Neural cell (in vitro differentiated cells): ENCODE measurements at regions not wholly inside any gene's neighbourhood (a gene's known extent, or its start where the extent isn't known, plus 50 kb on each side); places are given as distances from the start of the nearest gene placed in this dataset.

Experiments used
- CTCF ChIP-seq: fragments of 450-650 bp; IDR thresholded peaks from 2 replicates; pipeline ENCODE4 v1.5.1; 2014; ENCODE audit warnings: antibody characterized with exemption, mild to moderate bottlenecking, moderate library complexity; ENCODE audit not compliant: poor library complexity, severe bottlenecking
- EP300 ChIP-seq: fragments of 450-650 bp; conservative IDR thresholded peaks from 2 replicates; pipeline ENCODE4 v1.6.1; 2014; ENCODE audit warnings: antibody characterized with exemption, mild to moderate bottlenecking, moderate library complexity; ENCODE audit not compliant: poor library complexity, severe bottlenecking
- EZH2 ChIP-seq: fragments of 200-600, 300-800 bp; shearing (Covaris generic), sonication (generic); IDR thresholded peaks from 2 replicates; pipeline ENCODE4 v1.6.1; 2014; ENCODE audit warnings: antibody characterized with exemption, low read length, borderline replicate concordance, mild to moderate bottlenecking; ENCODE audit not compliant: insufficient read depth, poor library complexity, severe bottlenecking
- MXI1 ChIP-seq: fragments of 450-650 bp; conservative IDR thresholded peaks from 2 replicates; pipeline ENCODE4 v1.6.1; 2014; ENCODE audit warnings: antibody characterized with exemption, mild to moderate bottlenecking; ENCODE audit not compliant: poor library complexity, severe bottlenecking
- POLR2AphosphoS5 ChIP-seq: IDR thresholded peaks from 2 replicates; pipeline ENCODE4 v1.6.1; 2012
- REST ChIP-seq: IDR thresholded peaks from 2 replicates; pipeline ENCODE4 v1.6.1; 2012; ENCODE audit warnings: borderline replicate concordance
- SMC3 ChIP-seq: fragments of 450-650 bp; conservative IDR thresholded peaks from 2 replicates; pipeline ENCODE4 v1.6.1; 2014; ENCODE audit warnings: antibody characterized with exemption, mild to moderate bottlenecking, moderate library complexity; ENCODE audit not compliant: poor library complexity

- TF ChIP-seq CTCF (no peak), REST (no peak), POLR2AphosphoS5 (no peak), EZH2 (no peak), SMC3 (no peak), EP300 (no peak), MXI1 (no peak)
Observed at GRCh38 chr2:14817848-14818247, 185.3 kb downstream of the LRATD1 start.
